Ureter (tissue), 1 donor: ENCODE measurements at regions not wholly inside any gene's neighbourhood (a gene's known extent, or its start where the extent isn't known, plus 50 kb on each side); places are given as distances from the start of the nearest gene placed in this dataset.

ENCODE experiments used
- DNase-seq: peaks from one replicate; pipeline ENCODE4 v3.0.0-alpha.2; 2020; ENCODE audit warnings: low spot score
- donor health status: DM: yes; HTN: yes; CAD: no.

DNA sequence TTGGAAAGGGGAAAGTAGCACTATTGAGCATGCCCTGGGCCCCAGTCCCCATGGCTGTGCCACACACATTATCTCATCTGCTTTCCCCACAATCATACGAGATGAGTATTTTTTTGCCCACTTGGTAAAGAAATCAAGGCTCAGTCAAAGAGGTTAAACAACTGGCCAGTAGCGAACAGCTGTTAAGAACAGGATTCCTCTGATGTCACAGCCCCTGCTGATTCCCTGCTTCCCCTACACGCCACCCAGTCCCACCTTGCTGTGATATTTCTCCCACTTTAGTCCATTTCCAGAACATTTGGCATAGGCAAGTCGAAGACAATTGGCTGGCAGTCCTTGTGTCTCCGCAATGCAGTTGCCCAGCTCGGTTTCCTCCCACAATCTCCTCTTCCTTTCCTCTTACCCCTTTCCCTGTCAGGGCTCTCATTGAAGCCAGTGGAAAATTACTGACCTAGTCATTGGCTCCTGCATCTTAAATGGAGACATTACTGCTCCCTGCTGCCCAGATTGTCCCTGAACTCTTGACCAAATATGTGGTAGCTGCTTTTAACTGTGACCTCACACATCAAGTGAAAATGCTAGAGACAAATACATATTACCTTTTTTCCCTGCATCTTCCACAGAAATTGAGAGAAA is 56.5 kb upstream of the EEPD1 start:
- no peak for DNase-seq

DNA sequence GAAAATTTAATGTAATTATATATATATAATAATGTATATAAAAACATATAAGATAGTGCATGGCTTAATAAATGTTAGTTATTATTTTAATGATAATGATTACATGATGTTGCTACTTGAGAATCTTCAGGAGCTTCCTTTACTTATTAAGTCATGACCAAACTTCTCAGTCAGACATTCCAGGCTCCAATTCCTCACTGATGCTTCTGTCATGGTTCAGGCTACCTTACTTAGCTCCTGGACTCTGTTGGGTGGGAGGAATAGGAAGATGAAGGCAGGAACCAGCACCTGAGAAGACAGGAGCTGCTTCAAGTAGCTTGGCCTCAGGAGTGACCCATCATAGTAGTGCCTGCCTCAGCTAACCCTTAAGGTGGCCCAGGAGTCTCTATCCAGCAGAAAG is 55.0 kb upstream of the EEPD1 start:
- no peak for DNase-seq

DNA sequence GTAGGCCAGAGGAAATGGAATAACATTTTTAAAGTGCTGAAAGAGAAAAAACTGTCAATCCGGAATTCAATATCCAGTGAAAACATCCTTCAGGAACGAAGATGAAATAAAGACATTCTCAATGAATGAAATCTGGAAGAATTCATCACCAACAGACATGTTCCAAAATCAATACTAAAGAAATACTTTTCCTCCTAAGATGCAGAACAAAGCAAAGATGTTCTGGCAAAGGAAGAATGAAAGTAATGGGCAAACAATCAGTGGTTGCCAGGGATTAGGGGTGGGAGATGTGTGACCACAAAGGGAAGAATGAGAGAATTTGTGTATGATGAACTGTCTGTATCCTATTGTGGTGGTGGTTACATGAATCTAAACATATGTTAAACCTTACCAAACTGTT is 52.8 kb upstream of the EEPD1 start:
- DNase-seq = no peak

DNA sequence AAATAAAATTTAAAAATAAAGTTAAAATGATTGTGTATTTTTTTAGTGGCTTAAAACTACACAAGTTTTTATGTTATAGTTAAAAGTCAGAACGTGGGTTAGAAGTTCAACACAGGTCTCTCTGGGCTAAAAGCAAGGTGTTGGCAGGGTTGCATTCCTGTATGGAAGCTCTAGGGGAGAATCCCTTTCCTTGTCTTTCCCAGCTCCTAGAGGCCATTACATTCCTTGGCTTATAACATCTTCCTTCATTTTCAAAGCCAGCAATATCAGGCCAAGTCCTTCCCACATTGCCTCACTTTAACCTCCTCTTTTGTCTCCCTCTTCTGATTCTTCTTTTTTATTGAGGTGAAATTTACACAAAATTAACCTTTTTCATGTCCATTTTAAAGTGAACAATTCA is 52.4 kb upstream of the EEPD1 start:
- DNase-seq = no peak
